ENCODE measurements at regions not wholly inside any gene's neighbourhood (a gene's known extent, or its start where the extent isn't known, plus 50 kb on each side); places are given as distances from the start of the nearest gene placed in this dataset.

DNA sequence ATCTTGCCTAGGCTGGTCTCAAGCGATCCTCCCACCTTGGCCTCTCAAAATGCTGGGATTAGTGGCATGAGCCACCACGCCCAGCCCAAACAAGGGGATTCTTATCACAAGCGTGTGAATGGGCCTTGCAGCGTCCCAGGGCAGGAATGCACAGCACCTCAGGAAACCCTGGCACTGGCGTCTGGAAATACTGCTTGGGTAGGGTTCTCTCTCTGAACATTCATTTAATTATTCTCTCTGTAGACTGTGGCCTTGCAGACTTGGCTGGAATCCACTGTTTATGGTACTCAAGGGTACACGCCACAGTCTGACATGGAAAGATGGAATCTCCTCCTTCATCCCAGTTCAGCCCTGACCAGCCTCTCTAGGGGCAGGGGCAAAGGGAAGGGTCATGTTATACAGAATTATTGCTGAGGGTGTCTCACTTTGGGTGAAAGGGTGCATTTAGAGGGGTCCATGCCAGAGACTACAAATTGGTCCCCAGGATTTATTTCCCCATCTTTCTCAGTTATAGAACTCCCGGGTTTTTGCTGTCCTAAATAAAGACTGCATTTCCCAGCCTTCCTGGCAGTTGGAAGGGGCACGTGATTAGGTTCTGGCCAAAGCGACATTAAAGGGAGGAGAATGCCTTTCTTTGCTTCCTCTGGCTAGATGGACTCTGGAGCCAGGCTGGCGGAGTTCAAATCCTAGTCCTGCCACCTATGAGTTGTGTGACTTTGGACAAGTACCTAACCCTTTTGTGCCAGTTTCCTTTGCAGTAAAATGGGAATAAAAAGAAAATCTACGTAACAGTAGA, 147.2 kb upstream of the HAAO start:
- DNase-seq = no peak

DNA sequence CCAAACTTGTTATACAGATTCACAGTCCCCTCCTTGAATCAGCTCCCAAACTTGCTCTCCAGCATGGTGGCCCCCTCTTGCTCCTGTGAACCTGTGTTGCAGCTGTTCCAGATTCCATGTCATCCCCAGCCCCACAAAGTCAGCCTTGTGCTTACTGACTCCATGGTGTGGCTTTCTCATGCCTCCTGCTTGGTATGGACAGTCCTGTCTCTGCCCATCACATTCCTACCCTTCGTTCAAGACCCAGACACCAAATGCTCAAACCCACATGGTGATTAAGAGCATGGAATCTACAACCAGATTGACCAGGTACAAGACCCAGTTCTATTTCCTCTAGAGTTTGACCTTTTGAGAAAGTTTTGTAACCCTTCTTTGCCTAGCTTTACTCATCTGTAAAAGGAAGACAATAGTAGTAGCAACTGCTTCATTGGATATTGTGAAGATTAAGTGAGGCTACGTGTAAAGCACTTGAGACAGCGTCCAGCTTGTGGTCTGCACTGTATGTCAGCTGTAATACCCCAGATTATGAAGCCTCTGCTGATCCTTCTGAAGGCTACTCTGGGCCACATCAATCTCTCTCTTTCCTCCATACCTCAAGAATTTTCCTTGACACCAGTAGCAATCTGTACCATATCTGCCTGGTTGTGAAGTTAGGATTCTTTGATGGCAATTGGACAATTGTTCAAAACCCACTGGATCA, 146.4 kb upstream of the HAAO start:
- no peak for DNase-seq

DNA sequence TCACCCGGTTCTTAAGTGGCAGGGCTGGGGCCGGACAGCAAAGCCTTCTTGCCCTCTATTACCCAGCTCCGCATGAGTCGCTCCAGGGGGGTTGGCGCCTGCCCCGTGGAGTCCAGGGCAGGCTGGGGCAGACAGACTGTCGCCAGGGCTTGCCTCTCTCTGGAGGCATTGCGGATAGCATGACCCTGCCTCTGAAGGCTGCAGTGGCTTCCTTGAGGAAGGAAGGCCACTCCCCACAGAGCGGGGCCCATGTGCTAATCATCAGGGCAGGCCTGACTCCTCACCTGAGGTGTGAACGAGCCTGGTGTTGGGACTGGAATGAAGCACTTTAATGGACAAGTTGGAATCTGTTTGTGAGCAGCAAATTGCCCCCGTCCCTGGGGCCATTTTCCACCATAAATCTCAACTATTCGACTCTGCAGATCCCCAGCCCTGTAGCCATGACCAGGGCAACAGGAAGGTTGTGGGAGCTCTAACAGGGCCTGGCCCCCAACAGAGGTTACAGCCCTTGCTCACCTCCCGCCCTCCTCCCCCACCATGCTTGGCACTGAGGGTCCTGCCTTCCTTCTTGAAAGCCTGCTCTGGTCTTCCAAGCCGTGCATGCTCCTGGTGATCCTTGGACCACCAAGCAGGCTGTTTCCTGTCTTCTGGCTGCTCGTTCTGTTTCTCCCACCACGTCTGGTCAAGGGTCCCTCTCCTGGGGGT, 144.9 kb upstream of the HAAO start:
- DNase-seq = no peak

DNA sequence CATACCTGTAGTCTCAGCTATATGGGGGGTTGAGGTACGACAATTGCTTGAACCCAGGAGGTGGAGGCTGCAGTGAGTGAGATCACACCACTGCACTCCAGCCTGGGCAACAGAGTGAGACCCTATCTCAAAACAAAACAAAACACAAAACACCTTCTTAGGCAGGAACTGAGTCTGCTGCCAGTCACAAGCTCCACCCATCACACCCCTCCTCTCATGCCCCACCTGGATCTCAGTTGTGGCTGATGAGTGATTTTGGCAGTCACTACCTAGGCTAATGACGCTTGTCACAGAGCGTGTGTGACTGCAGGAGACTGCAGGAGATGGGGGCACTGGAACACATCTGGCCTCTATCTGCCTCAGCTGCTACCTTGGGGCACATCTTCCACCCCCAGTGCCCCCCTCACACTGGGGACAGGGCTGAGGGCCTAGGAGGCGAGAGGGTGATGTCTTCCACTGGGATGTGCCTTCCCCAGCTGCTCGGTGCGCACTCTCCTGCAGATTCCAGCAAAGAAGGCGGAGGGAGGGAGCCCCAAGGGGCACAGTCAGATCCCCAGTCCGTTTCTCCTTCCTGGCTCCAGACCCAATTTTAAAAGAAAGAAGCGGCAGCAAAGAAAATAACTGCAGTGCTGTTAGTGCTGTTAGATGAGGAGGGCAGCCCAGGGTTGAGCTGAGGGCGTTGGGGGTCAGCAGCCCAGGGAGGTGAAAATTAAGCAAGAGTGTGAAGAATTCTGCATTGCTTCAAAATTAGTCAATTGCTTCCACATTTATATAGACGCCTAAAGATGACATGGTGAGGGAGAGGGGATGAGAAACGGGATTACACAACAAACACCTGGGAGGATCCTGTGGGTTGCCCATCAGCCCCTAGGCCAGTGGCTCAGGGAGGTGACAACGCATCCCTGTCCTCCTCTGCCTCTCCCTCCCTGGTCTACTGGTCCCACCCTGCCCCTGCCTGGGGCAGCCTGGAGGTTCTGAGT, 143.6 kb upstream of the HAAO start:
- no peak for DNase-seq

DNA sequence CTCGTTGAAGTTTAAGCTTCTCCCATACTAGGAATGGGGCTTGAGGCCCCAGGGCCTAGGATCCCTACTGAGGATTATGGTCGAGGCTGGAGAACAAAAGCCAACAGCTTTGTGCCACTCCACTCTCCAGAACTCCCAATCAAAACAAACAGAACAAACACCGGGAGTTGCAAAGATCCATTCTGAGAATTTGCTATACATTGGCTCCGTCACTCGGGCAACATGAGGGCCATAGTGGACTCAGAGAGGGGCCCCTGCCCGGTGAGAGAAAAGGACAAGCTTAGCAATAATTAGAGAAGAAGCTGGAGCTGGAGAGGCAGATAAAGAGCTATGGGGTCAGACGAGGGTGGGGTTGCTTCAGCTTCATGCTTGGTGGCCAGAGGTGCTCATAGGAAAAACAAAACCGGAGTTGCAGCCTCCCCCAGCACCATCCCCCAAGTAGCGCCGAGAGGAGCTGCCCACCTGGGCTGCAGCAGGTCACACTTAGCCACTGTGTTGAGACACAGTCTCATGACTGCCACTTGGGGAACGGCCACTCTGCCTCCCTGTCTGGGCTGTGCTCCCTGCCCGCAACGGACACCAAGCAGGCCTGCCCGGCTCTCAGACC, 142.3 kb upstream of the HAAO start:
- no peak for DNase-seq

DNA sequence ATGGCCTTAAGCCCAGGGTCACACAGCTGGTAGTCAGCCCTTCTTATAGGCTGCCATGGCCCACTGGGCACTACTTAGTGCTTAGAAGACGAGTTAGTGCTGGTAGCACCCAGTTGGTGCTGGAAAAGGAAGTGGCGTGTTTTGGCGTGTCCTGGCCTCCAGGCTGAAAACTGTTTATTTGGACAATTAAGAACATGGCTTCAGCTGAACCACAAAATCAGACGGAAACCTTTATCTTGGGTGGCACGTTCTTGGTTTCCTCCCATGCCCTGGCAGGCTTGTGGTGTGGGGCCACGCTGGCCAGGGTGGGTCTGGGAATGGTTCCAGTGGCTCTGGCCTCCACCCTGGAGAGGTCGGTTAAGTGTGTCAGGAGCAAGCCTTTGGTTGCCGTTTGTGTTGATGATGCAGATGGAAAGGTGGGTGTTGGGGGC, 141.5 kb upstream of the HAAO start:
- DNase-seq = no peak

DNA sequence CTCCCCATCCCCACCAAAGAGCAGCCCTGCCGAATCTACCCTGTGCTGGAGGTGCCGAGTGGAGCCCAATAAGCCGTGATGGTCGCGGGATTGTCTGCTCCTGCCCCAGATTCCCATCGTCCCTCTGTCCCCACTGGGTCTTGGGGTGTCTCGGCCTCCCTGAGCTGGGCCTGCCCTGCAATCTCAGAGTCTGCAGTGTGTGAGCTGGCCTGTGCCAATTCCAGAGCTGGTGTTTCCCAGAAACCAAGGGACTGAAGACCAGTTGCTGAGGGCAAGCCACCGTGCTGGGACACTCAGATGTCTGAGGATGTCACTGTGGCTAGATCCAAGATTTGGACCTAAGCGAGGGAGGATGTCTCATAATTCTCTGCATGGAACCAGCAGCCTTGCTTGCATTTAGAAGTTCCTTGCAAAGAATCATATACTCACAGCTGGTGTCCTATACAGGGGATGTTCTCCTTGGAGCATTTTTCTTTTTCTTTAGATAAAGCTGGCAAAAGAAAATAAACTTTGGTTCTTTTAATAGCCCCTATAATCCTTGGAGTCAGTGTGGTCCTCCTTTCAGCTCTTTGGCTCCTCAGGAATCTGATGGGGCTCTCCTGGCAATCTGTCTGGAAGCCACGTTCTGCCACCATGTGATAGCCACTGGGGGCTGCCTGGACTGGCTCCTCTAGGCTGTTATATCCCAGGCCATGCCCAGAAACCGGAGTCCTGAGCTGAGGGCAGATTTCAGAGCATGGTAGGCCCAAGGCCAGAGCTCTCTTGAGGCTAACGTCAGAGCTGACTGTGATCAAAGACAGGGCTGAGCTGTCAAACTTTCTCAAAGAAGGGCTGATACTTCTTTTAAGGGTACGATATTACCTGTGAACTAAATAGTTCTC, 140.1 kb upstream of the HAAO start:
- DNase-seq = no peak

DNA sequence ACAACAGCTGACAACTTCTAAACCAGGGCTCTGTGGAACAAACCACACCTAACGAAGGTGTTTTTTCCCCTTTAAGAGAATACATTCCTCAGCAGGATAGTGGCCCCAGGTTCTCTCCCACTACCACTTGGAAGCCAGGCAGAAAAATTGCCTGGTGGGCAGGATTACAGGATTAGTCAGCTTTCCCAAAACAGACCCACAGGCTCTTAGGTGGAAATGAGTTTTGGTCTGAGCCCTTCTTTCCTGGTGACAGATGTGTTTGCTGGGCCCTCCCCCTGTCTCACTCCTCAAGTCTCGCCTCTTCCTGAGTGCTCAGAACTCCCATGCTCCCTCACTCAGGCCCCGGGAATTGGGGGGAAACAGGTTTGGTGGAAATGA, 139.4 kb upstream of the HAAO start:
- DNase-seq = no peak

DNA sequence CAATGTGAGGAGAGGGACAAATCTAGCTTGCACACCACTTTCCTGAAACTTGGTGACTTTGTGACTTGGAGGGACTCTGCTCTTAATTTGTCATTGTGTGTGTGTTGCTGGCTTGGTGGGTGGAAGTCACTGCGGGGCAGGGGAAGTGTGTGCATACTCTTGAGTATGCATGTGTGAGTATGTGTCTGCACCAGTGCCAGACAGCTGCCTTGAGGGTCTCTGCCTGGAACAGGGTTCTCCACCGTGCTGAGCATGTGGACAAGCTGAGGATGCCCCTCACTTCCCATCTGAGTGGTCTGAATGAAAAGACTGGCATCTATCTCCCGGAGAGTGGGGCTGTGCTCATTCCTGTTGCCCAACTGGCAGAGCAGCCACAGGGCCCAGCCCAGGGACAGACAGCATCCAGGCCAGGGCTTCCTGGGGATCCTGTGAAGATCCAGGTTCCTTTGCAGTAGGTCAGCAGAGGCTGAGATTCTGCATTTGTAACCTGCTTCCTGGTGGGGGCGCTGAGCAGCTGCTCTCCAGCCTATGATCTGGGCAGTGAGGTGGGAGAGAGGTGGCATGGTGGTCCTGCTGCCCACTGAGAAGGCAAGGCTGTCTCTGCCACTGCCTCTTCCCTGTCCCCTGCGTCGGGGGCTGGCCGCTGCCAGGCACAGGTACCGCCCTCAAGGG, 138.9 kb upstream of the HAAO start:
- DNase-seq = no peak

DNA sequence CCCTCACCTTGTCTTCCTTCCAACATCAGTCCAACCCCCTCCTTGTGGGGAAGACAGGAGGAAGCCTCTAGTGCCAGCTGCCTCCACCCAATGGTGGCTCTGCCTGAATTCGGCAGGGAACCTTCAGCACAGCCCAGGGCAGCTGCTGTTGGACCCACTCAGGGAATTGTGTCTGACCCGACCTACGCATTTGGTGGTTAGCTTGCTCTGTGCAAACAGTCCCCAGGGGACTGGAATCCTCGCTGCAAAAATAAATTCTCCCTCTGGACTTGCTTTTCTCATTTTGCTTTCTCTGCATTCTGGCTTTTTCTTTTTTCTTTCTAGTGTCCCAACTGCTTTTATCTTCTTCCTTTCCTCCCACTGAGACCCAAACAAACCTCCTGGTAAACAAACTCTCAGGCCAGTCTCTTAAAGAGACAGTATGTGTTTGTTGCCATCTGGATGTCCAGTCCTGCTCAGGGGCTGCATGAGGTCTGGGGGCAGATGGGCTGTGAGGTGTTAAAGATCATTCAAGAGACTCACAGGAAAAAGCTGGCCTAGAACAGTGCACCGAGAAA, 137.7 kb upstream of the HAAO start:
- no peak for DNase-seq

DNA sequence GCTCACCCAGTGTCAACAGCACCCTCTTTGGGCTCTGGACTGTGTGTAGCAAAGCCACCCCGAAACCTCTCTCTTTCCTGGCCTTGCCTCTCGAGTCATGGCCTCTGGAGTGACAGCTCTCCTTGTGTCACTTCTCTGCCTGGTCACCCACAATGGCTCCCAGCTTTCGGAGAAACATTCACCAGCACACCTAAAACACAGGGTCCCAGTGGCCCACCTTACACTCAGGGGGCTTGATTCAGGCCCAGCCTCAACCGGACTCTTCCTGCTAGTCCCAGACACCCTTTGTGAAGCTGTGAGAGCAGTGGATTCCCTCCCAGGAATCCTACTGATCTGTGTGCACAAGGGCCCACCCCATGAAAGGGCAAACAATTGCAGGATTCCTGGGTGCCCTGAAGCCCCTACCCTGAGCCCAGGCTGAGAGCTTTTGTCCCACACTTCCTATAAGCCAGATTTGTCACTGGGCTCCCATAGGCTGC, 137.2 kb upstream of the HAAO start:
- DNase-seq = no peak

DNA sequence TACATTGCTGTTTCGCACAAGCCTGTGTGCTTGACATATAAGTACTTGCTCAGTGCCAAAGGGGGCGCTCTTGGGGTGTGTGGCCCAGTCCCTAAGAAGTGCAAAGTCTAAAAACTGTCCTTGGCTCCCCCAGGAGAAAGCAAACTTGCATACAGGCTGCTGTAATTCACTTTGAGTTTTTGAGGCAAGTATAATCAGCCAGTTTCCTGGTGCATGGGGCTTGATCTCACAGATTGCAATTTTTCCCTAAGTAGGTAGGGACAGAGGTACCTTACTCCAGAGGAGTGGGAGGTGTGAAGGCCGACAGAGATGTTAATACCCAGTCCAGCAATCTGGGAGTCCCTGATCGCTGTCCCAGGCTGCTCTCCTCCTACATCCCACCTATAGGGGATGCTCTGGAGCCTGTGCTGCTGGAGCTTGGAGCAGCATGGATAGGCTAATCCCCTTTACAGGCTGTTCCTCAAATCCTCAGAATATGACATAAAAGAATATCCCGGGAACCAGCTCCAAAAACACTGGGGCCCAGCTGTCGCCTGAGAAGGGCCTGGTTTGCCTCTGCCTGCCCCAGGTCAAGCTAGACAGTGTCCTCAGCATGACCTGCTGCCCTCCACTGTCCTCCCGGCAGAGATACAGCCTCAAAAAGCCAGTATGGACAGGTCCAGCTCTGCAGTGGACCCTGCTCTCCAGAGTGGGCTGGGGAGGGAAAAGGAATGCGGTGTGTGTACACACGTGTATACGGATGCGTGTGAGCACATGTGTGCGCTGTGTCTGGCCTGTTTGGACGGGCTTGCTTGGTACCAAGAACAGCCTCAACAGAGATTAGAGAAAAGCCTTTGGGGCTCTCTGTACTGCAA, 136.5 kb upstream of the HAAO start:
- DNase-seq = no peak

DNA sequence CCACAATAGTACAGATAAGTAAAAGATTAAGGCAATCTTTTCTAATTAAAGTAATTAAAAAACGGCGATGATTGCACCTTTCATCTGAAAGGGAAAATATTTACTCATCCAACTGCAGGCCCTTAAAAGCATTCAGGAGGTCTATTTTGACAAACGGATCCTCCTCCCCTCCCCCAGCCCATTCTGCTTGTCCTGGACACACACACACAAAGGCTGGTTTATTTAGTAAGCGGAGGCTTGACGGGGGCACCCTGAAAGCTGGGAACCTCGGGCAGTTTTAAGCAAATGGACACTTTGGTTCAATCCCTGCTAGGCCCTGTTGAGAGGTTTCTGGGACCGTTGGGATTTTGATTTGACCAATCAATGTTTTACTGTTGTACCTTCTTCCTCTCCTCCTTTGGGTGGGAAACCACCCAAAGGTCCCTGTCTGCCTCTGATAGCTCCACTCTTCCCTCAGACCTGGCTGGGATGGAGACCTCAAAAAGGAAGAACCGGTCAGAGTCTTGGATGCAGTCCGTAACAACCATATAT, 135.8 kb upstream of the HAAO start:
- DNase-seq = no peak

DNA sequence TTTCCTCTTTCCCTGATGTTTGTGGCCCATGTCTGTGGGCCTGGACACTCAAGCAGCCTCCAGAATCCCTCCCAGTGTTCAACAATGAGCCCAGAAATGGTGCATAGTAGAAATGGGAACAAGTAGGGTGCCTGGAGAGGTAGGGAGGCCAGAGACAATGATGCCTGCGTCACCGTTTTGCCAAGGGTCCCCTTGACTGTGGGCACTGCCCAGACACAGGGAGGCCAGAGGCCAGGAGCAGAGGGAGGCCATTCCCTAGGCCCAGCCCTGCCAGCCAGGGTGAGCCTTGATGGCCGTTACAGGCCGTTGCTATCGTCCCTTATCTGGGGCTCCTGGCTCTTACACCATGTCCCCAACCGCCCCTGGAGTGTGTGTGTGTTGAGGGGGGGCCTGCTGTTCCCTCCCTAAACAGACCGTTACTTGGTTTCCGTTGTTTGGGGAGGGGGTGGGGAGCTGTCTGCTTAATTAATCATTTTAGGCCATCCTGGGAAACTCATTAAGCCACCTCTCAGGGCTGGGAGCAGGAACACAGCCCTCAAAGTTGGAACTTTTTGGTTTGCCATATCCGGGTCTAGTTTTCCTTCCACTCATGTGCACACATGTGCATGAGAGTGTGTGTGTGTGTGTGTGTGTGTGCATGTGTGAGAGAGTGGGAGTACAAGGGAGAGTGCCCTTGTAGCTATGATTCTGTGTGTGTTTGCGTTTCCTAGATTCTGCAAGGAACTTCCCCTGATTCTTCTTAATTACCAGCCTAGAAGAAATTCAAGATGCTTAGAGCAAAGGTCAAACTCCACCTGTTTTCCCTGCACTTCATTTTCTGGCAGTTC, 135.2 kb upstream of the HAAO start:
- no peak for DNase-seq

DNA sequence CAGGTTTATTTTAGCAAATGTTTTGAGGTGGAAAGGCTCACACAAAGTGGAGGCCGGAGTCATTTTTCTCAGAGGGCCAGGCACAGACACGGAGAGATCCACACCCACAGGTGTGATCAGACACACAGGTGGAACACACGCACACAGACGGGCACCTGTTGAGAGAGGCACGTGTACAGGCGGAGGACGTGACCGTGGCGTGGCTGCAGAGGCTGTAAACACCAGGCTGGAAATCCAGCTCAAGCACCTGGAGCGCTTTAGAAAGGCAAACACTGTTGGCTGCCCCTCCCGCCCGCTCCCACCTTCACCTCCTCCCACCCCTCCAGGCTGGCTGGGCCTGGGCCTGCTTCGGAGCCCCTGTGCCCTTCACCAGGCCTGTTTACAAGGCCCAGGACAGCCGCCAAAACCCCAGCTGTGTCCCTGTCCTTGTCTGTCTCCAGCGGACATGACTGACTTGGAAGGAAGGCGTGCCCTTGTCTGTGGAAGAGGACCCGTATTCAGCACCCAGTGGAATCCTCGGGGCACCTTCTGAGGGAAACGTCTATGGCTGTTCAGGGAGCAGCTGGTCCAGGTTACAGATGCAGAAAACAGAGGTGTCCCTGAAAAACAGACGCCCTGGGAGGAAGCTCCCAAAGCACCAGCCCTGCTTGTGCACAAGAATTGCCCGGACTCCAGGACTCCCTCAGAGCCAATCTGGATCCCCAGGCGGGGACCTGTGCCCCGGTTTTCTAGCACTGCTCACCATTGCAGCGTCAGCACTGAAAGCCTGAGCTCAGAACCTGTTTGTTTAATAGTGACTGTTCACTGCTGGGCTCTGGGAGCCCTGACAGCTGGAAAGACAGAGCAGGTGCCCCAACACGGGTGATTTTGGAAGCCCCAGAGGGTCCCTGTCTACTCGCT, 134.3 kb upstream of the HAAO start:
- DNase-seq = no peak

All from nucleus accumbens (tissue), 56 donors.